ENCODE measurements at regions not wholly inside any gene's neighbourhood (a gene's known extent, or its start where the extent isn't known, plus 50 kb on each side); places are given as distances from the start of the nearest gene placed in this dataset.

DNA sequence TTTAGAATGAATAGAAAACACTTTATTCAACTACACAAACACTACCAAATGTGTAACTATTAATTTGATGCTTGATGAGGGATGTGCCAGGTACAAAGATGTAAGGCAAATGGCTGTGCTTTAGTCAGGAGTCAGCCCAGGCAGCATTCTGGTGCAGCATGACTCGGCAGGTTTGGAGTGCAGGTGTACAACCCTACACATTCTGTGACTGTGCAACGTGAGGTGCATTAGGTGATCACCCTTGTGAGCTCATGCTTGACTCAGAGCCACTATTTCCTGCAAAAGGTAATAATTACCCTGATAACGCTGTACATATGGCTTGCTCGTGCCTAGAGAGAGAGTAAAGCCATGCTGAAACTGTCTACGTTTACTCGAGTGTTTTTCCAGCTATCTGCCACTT lies 288.7 kb upstream of the DSEL start:
- TF ChIP-seq, protein P1, sequence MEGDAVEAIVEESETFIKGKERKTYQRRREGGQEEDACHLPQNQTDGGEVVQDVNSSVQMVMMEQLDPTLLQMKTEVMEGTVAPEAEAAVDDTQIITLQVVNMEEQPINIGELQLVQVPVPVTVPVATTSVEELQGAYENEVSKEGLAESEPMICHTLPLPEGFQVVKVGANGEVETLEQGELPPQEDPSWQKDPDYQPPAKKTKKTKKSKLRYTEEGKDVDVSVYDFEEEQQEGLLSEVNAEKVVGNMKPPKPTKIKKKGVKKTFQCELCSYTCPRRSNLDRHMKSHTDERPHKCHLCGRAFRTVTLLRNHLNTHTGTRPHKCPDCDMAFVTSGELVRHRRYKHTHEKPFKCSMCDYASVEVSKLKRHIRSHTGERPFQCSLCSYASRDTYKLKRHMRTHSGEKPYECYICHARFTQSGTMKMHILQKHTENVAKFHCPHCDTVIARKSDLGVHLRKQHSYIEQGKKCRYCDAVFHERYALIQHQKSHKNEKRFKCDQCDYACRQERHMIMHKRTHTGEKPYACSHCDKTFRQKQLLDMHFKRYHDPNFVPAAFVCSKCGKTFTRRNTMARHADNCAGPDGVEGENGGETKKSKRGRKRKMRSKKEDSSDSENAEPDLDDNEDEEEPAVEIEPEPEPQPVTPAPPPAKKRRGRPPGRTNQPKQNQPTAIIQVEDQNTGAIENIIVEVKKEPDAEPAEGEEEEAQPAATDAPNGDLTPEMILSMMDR (IDR thresholded peaks at IDR 0.05) = no peak
- TF ChIP-seq POLR2A (IDR thresholded peaks at IDR 0.05) = no peak
